ENCODE measurements at regions not wholly inside any gene's neighbourhood (a gene's known extent, or its start where the extent isn't known, plus 50 kb on each side); places are given as distances from the start of the nearest gene placed in this dataset.
"Not testable (repeated sequence)": the region's sequence is repeated elsewhere in the genome, so short reads cannot be mapped to it uniquely, and the experiment has no call there.

- Histone ChIP-seq H4K20me1 (ENCODE audit: control insufficient read depth, extremely low read depth, insufficient read depth, low read length) (no peaks in the 10 kb centered on the region), H3K4me2 (ENCODE audit: control insufficient read depth, extremely low read depth, insufficient read depth, low read depth, low read length) (no peak overlapping the region), H3K9ac (ENCODE audit: control insufficient read depth, extremely low read depth, insufficient read depth, low read length) (no peak overlapping the region), H2AFZ (ENCODE audit: control insufficient read depth, low read length) (no peak overlapping the region), H3K4me3 (ENCODE audit: control insufficient read depth in 2 of 3, extremely low read depth in 1 of 3, insufficient read depth in 2 of 3, low read depth in 1 of 3, low read length in 3 of 3) (no peak overlapping the region), H3K9me1 (ENCODE audit: control insufficient read depth, extremely low read depth, insufficient read depth, low read length) (no peaks in the 10 kb centered on the region), H3K4me1 (ENCODE audit: control insufficient read depth, extremely low read depth, insufficient read depth, low read length) (peaks cover 20% of the 10 kb centered on the region), H3K27me3 (ENCODE audit: control insufficient read depth, extremely low read depth, insufficient read depth, low read length) (no peaks in the 10 kb centered on the region), H3K27ac (ENCODE audit: control insufficient read depth, insufficient read depth, low read length) (no peak overlapping the region), H3K9me3 (ENCODE audit: control insufficient read depth, low read depth, low read length) (no peaks in the 10 kb centered on the region), H3K79me2 (ENCODE audit: control insufficient read depth, insufficient read depth, low read length) (no peaks in the 10 kb centered on the region), H3K36me3 (ENCODE audit: control insufficient read depth in 2 of 2, extremely low read depth in 1 of 2, insufficient read depth in 2 of 2, low read length in 2 of 2) (no peaks in the 10 kb centered on the region)
- no peak for DNase-seq (ENCODE audit: low read depth, low spot score)
- peak; percentile 60 for FAIRE-seq
- dilution Hi-C loops (cut with MboI; ENCODE audit: extremely low pct_ligation_motif_present, low sequenced_read_pairs) = no loop called here
- no peak for TF ChIP-seq EZH2 (IDR thresholded peaks at IDR 0.05; ENCODE audit: low read length)
- TF ChIP-seq CTCF (optimal IDR thresholded peaks at IDR 0.05 in 1 of 3, IDR thresholded peaks at IDR 0.05 in 1 of 3, conservative IDR thresholded peaks at IDR 0.05 in 1 of 3; ENCODE audit: extremely low read depth in 1 of 3, insufficient read depth in 2 of 3, low read length in 3 of 3) = no peak
Measured at GRCh38 chr4:44532851-44533250, 84.2 kb upstream of the KCTD8 start.

- Histone ChIP-seq H2AFZ (ENCODE audit: control insufficient read depth, low read length) (peak overlapping the region; percentile 14), H3K9me3 (ENCODE audit: control insufficient read depth, low read depth, low read length) (no peaks in the 10 kb centered on the region), H3K27me3 (ENCODE audit: control insufficient read depth, extremely low read depth, insufficient read depth, low read length) (no peaks in the 10 kb centered on the region), H3K4me2 (ENCODE audit: control insufficient read depth, extremely low read depth, insufficient read depth, low read depth, low read length) (peak overlapping the region; percentile 58), H3K4me3 (ENCODE audit: control insufficient read depth in 2 of 3, extremely low read depth in 1 of 3, insufficient read depth in 2 of 3, low read depth in 1 of 3, low read length in 3 of 3) (no peak overlapping the region), H3K4me1 (ENCODE audit: control insufficient read depth, extremely low read depth, insufficient read depth, low read length) (peaks cover 25% of the 10 kb centered on the region), H4K20me1 (ENCODE audit: control insufficient read depth, extremely low read depth, insufficient read depth, low read length) (no peaks in the 10 kb centered on the region), H3K27ac (ENCODE audit: control insufficient read depth, insufficient read depth, low read length) (peak overlapping the region; percentile 74), H3K36me3 (ENCODE audit: control insufficient read depth in 2 of 2, extremely low read depth in 1 of 2, insufficient read depth in 2 of 2, low read length in 2 of 2) (no peaks in the 10 kb centered on the region), H3K79me2 (ENCODE audit: control insufficient read depth, insufficient read depth, low read length) (no peaks in the 10 kb centered on the region), H3K9me1 (ENCODE audit: control insufficient read depth, extremely low read depth, insufficient read depth, low read length) (no peaks in the 10 kb centered on the region), H3K9ac (ENCODE audit: control insufficient read depth, extremely low read depth, insufficient read depth, low read length) (peak overlapping the region; percentile 18)
- peak; percentile 91 for FAIRE-seq
- TF ChIP-seq CTCF (optimal IDR thresholded peaks at IDR 0.05 in 1 of 3, IDR thresholded peaks at IDR 0.05 in 1 of 3, conservative IDR thresholded peaks at IDR 0.05 in 1 of 3; ENCODE audit: extremely low read depth in 1 of 3, insufficient read depth in 2 of 3, low read length in 3 of 3) (no peak), EZH2 (IDR thresholded peaks at IDR 0.05; ENCODE audit: low read length) (no peak)
- dilution Hi-C loops (cut with MboI; ENCODE audit: extremely low pct_ligation_motif_present, low sequenced_read_pairs) = no loop called here
- peak; percentile 56 for DNase-seq (ENCODE audit: low read depth, low spot score)
Measured at GRCh38 chr4:44522761-44523445, 74.3 kb upstream of the KCTD8 start.

- H3K27ac ChIP-seq (ENCODE audit: control insufficient read depth, insufficient read depth, low read length); H3K9ac ChIP-seq (ENCODE audit: control insufficient read depth, extremely low read depth, insufficient read depth, low read length); FAIRE-seq; H3K79me2 ChIP-seq (ENCODE audit: control insufficient read depth, insufficient read depth, low read length); dilution Hi-C loops (cut with MboI; ENCODE audit: extremely low pct_ligation_motif_present, low sequenced_read_pairs); H4K20me1 ChIP-seq (ENCODE audit: control insufficient read depth, extremely low read depth, insufficient read depth, low read length); H3K4me1 ChIP-seq (ENCODE audit: control insufficient read depth, extremely low read depth, insufficient read depth, low read length); H3K4me2 ChIP-seq (ENCODE audit: control insufficient read depth, extremely low read depth, insufficient read depth, low read depth, low read length); H3K9me1 ChIP-seq (ENCODE audit: control insufficient read depth, extremely low read depth, insufficient read depth, low read length); H3K4me3 ChIP-seq (ENCODE audit: control insufficient read depth in 2 of 3, extremely low read depth in 1 of 3, insufficient read depth in 2 of 3, low read depth in 1 of 3, low read length in 3 of 3); H2AFZ ChIP-seq (ENCODE audit: control insufficient read depth, low read length); H3K9me3 ChIP-seq (ENCODE audit: control insufficient read depth, low read depth, low read length); H3K27me3 ChIP-seq (ENCODE audit: control insufficient read depth, extremely low read depth, insufficient read depth, low read length); DNase-seq (ENCODE audit: low read depth, low spot score); H3K36me3 ChIP-seq (ENCODE audit: control insufficient read depth in 2 of 2, extremely low read depth in 1 of 2, insufficient read depth in 2 of 2, low read length in 2 of 2): not testable (repeated sequence)
Measured at GRCh38 chr4:44502216-44502615, 53.6 kb upstream of the KCTD8 start.

Measured in keratinocyte (primary cell).